ENCODE measurements at regions not wholly inside any gene's neighbourhood (a gene's known extent, or its start where the extent isn't known, plus 50 kb on each side); places are given as distances from the start of the nearest gene placed in this dataset.

DNA sequence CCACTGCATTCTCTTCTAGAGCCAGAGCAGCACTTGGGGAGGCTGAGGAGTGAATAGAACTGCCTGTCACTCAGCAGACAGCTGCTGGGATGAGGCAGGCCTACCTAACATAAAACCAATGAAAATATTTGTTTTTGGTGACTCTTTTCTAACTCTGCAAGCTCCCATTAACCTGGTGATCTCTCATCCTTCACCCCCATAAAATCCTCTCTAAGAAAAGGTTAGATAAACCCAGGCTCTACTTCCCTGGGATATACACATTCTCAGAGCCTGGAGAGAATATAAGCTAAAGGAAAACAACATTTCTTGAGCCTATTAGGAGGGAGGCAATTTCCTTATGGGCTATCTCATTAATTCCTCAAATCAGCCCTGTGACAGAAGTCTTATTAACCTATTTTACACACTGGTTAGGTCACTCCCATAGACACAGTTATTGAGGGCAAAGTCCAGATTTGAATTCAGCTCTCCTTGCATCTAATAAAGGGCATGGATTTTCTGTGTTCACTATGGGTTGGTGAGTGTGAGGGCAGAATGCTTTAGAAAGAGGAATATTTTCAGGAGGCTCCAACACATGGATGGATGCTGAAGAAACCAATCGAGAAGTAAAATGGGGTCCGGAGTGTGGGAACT, 492.9 kb downstream of the CCDC171 start:
- TF ChIP-seq, protein P1, sequence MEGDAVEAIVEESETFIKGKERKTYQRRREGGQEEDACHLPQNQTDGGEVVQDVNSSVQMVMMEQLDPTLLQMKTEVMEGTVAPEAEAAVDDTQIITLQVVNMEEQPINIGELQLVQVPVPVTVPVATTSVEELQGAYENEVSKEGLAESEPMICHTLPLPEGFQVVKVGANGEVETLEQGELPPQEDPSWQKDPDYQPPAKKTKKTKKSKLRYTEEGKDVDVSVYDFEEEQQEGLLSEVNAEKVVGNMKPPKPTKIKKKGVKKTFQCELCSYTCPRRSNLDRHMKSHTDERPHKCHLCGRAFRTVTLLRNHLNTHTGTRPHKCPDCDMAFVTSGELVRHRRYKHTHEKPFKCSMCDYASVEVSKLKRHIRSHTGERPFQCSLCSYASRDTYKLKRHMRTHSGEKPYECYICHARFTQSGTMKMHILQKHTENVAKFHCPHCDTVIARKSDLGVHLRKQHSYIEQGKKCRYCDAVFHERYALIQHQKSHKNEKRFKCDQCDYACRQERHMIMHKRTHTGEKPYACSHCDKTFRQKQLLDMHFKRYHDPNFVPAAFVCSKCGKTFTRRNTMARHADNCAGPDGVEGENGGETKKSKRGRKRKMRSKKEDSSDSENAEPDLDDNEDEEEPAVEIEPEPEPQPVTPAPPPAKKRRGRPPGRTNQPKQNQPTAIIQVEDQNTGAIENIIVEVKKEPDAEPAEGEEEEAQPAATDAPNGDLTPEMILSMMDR (IDR thresholded peaks at IDR 0.05): no peak
- TF ChIP-seq EP300 (IDR thresholded peaks at IDR 0.05): no peak

Measured in ovary (tissue), 3 donors.